Activated naive CD8-positive, alpha-beta T cell (primary cell): ENCODE measurements at regions not wholly inside any gene's neighbourhood (a gene's known extent, or its start where the extent isn't known, plus 50 kb on each side); places are given as distances from the start of the nearest gene placed in this dataset.
"Not testable (repeated sequence)": the region's sequence is repeated elsewhere in the genome, so short reads cannot be mapped to it uniquely, and the experiment has no call there.

ENCODE experiments used
- H3K27ac Mint-ChIP-seq: one replicate; pipeline ENCODE4 v1.8.0; 2021; ENCODE audit warnings: mixed read lengths
- H3K27me3 Mint-ChIP-seq: one replicate; pipeline ENCODE4 v1.8.0; 2021; ENCODE audit warnings: mixed read lengths
- H3K36me3 Mint-ChIP-seq: one replicate; pipeline ENCODE4 v1.8.0; 2021; ENCODE audit warnings: mixed read lengths
- H3K4me1 Mint-ChIP-seq: one replicate; pipeline ENCODE4 v1.8.0; 2021; ENCODE audit warnings: low read depth, mixed read lengths
- H3K4me3 Mint-ChIP-seq: one replicate; pipeline ENCODE4 v1.8.0; 2021; ENCODE audit warnings: mild to moderate bottlenecking, mixed read lengths
- H3K9me3 Mint-ChIP-seq: one replicate; pipeline ENCODE4 v1.8.0; 2021; ENCODE audit warnings: low read depth, mixed read lengths

GRCh38 chr13:91042870-91043269 lies 304.6 kb upstream of the MIR17HG start:
- Mint-ChIP-seq H3K27ac (no peak overlapping the region), H3K9me3 (no peaks in the 10 kb centered on the region), H3K36me3 (no peaks in the 10 kb centered on the region), H3K27me3 (no peaks in the 10 kb centered on the region), H3K4me1 (no peaks in the 10 kb centered on the region), H3K4me3 (no peak overlapping the region)

- H3K27ac Mint-ChIP-seq = no peak overlapping the region
- no peak overlapping the region for H3K4me3 Mint-ChIP-seq
- no peaks in the 10 kb centered on the region for H3K36me3 Mint-ChIP-seq
- peaks cover 3% of the 10 kb centered on the region for H3K9me3 Mint-ChIP-seq
- no peaks in the 10 kb centered on the region for H3K4me1 Mint-ChIP-seq
- H3K27me3 Mint-ChIP-seq = no peaks in the 10 kb centered on the region
Measured at GRCh38 chr13:91045351-91046034, 302.0 kb upstream of the MIR17HG start.

- Mint-ChIP-seq H3K27ac (no peak overlapping the region), H3K27me3 (no peaks in the 10 kb centered on the region), H3K4me1 (no peaks in the 10 kb centered on the region), H3K36me3 (no peaks in the 10 kb centered on the region), H3K4me3 (no peak overlapping the region), H3K9me3 (peaks cover 3% of the 10 kb centered on the region)
Measured at GRCh38 chr13:91046715-91047327, 300.7 kb upstream of the MIR17HG start.

GRCh38 chr13:91050970-91051369 lies 296.5 kb upstream of the MIR17HG start:
- Mint-ChIP-seq H3K36me3 (no peaks in the 10 kb centered on the region), H3K9me3 (peaks cover 8% of the 10 kb centered on the region), H3K4me3 (no peak overlapping the region), H3K27me3 (no peaks in the 10 kb centered on the region), H3K4me1 (no peaks in the 10 kb centered on the region), H3K27ac (no peak overlapping the region)

GRCh38 chr13:91052876-91053275 lies 294.6 kb upstream of the MIR17HG start:
- Mint-ChIP-seq H3K4me3 (no peak overlapping the region), H3K27me3 (no peaks in the 10 kb centered on the region), H3K36me3 (no peaks in the 10 kb centered on the region), H3K27ac (no peak overlapping the region), H3K4me1 (no peaks in the 10 kb centered on the region), H3K9me3 (peaks cover 8% of the 10 kb centered on the region)

- Mint-ChIP-seq H3K27me3 (no peaks in the 10 kb centered on the region), H3K4me3 (no peak overlapping the region), H3K4me1 (no peaks in the 10 kb centered on the region), H3K36me3 (no peaks in the 10 kb centered on the region), H3K9me3 (peaks cover 8% of the 10 kb centered on the region), H3K27ac (no peak overlapping the region)
Measured at GRCh38 chr13:91053318-91054065, 294.0 kb upstream of the MIR17HG start.

- no peak overlapping the region for H3K4me3 Mint-ChIP-seq
- H3K4me1 Mint-ChIP-seq = no peaks in the 10 kb centered on the region
- H3K36me3 Mint-ChIP-seq = no peaks in the 10 kb centered on the region
Measured at GRCh38 chr13:91054902-91055301, 292.6 kb upstream of the MIR17HG start.

GRCh38 chr13:91056746-91057145 lies 290.7 kb upstream of the MIR17HG start:
- no peak overlapping the region for H3K27ac Mint-ChIP-seq
- no peaks in the 10 kb centered on the region for H3K27me3 Mint-ChIP-seq
- H3K4me1 Mint-ChIP-seq = no peaks in the 10 kb centered on the region
- H3K36me3 Mint-ChIP-seq = no peaks in the 10 kb centered on the region
- H3K4me3 Mint-ChIP-seq = no peak overlapping the region
- H3K9me3 Mint-ChIP-seq = peaks cover 10% of the 10 kb centered on the region

More at GRCh38 chr13:91054902-91055301, 292.6 kb upstream of the MIR17HG start:
- Mint-ChIP-seq H3K9me3 (peaks cover 13% of the 10 kb centered on the region), H3K27me3 (no peaks in the 10 kb centered on the region), H3K27ac (no peak overlapping the region)

- H3K4me1 Mint-ChIP-seq, H3K4me3 Mint-ChIP-seq, H3K27ac Mint-ChIP-seq, H3K9me3 Mint-ChIP-seq, H3K36me3 Mint-ChIP-seq, H3K27me3 Mint-ChIP-seq: not testable (repeated sequence)
Measured at GRCh38 chr13:91057507-91057906, 290.0 kb upstream of the MIR17HG start.

GRCh38 chr13:91058066-91058465 lies 289.4 kb upstream of the MIR17HG start:
- Mint-ChIP-seq H3K9me3 (peaks cover 10% of the 10 kb centered on the region), H3K4me3 (no peak overlapping the region), H3K4me1 (no peaks in the 10 kb centered on the region), H3K27me3 (no peaks in the 10 kb centered on the region), H3K36me3 (no peaks in the 10 kb centered on the region), H3K27ac (no peak overlapping the region)

GRCh38 chr13:91058919-91059318 lies 288.6 kb upstream of the MIR17HG start:
- H3K27ac Mint-ChIP-seq = no peak overlapping the region
- H3K9me3 Mint-ChIP-seq = peaks cover 5% of the 10 kb centered on the region
- H3K4me3 Mint-ChIP-seq = no peak overlapping the region
- no peaks in the 10 kb centered on the region for H3K36me3 Mint-ChIP-seq
- no peaks in the 10 kb centered on the region for H3K4me1 Mint-ChIP-seq
- no peaks in the 10 kb centered on the region for H3K27me3 Mint-ChIP-seq

GRCh38 chr13:91066745-91067144 lies 280.7 kb upstream of the MIR17HG start:
- H3K9me3 Mint-ChIP-seq = no peaks in the 10 kb centered on the region
- H3K36me3 Mint-ChIP-seq = no peaks in the 10 kb centered on the region
- no peaks in the 10 kb centered on the region for H3K27me3 Mint-ChIP-seq
- no peak overlapping the region for H3K4me3 Mint-ChIP-seq
- H3K4me1 Mint-ChIP-seq = no peaks in the 10 kb centered on the region
- no peak overlapping the region for H3K27ac Mint-ChIP-seq

GRCh38 chr13:91072486-91072885 lies 275.0 kb upstream of the MIR17HG start:
- Mint-ChIP-seq H3K36me3 (no peaks in the 10 kb centered on the region), H3K4me1 (no peaks in the 10 kb centered on the region), H3K27me3 (no peaks in the 10 kb centered on the region), H3K9me3 (no peaks in the 10 kb centered on the region), H3K27ac (no peak overlapping the region), H3K4me3 (no peak overlapping the region)

GRCh38 chr13:91074091-91074490 lies 273.4 kb upstream of the MIR17HG start:
- Mint-ChIP-seq H3K4me1 (no peaks in the 10 kb centered on the region), H3K9me3 (no peaks in the 10 kb centered on the region), H3K4me3 (no peak overlapping the region), H3K27me3 (no peaks in the 10 kb centered on the region), H3K36me3 (no peaks in the 10 kb centered on the region), H3K27ac (no peak overlapping the region)

GRCh38 chr13:91076830-91077229 lies 270.7 kb upstream of the MIR17HG start:
- Mint-ChIP-seq H3K27ac (no peak overlapping the region), H3K4me1 (no peaks in the 10 kb centered on the region), H3K9me3 (no peaks in the 10 kb centered on the region), H3K27me3 (peaks cover 4% of the 10 kb centered on the region), H3K4me3 (no peak overlapping the region), H3K36me3 (no peaks in the 10 kb centered on the region)
